HCT116 (cell line): ENCODE measurements at regions not wholly inside any gene's neighbourhood (a gene's known extent, or its start where the extent isn't known, plus 50 kb on each side); places are given as distances from the start of the nearest gene placed in this dataset.

Experiments used
- ATF3 ChIP-seq: IDR thresholded peaks from 2 replicates; pipeline ENCODE4 v1.6.1; 2012
- REST ChIP-seq: IDR thresholded peaks from 2 replicates; pipeline ENCODE4 v1.6.1; 2012; ENCODE audit warnings: low read depth

- no peak for TF ChIP-seq ATF3
- TF ChIP-seq REST: no peak
These were observed 79.3 kb upstream of the ZNF716 start for GRCh38 chr7:57370739-57371098.
